Left ventricle myocardium inferior (tissue), 1 donor: ENCODE measurements at regions not wholly inside any gene's neighbourhood (a gene's known extent, or its start where the extent isn't known, plus 50 kb on each side); places are given as distances from the start of the nearest gene placed in this dataset.

Source experiments
- DNase-seq: peaks from one replicate; pipeline ENCODE4 v3.0.0-alpha.2; 2020
- H3K27ac ChIP-seq: fragments of 200-600 bp; replicated peaks from 2 replicates; pipeline ENCODE4 v1.8.0; 2021
- H3K27me3 ChIP-seq: fragments of 200-600 bp; 2 replicates; pipeline ENCODE4 v1.8.0; 2021; ENCODE audit warnings: low read depth
- H3K36me3 ChIP-seq: fragments of 200-600 bp; 2 replicates; pipeline ENCODE4 v1.8.0; 2021
- H3K4me1 ChIP-seq: fragments of 200-600 bp; 2 replicates; pipeline ENCODE4 v1.8.0; 2021
- H3K4me3 ChIP-seq: fragments of 200-600 bp; 2 replicates; pipeline ENCODE4 v1.8.0; 2021; ENCODE audit warnings: mild to moderate bottlenecking, moderate library complexity
- H3K9me3 ChIP-seq: fragments of 200-600 bp; replicated peaks from 2 replicates; pipeline ENCODE4 v1.8.0; 2021
- intact Hi-C: fragments of 100-400 bp; cut with micrococcal nuclease; formaldehyde crosslinking; loops from one replicate; pipeline ENCODE4 v1.11.0; 2022
- TF ChIP-seq, protein P1 (sequence below): fragments of 200-600 bp; IDR thresholded peaks from 2 replicates; pipeline ENCODE4 v1.8.0; 2021; ENCODE audit warnings: antibody characterized with exemption, mild to moderate bottlenecking, borderline replicate concordance
- donor health status: DM: no; HTN: yes; CAD: no; lungs with severe emphysema.

DNA sequence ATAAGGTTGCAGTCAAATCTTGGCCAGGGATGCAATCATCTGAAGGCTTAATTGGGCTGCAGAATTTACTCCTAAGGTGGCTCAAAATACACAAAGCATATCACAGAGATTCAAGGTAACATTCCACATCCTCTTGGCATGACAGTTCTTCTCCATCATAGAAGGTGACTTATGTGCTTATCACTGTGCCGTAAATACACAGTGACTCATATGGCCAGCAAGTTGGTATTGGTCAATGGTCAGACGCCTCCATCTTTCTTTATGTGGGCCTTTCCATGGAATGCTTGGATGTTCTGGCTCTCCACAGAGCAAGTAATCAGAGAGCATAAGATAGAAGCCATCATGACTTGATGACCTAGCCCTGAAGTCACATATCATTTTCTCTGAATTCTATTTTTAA, 168.8 kb upstream of the ST8SIA2 start:
- DNase-seq: no peak
- Histone ChIP-seq H3K36me3 (no peaks in the 10 kb centered on the region), H3K9me3 (peaks cover 11% of the 10 kb centered on the region), H3K27me3 (no peaks in the 10 kb centered on the region), H3K27ac (no peak overlapping the region), H3K4me1 (no peaks in the 10 kb centered on the region), H3K4me3 (no peak overlapping the region)
- TF ChIP-seq, protein P1, sequence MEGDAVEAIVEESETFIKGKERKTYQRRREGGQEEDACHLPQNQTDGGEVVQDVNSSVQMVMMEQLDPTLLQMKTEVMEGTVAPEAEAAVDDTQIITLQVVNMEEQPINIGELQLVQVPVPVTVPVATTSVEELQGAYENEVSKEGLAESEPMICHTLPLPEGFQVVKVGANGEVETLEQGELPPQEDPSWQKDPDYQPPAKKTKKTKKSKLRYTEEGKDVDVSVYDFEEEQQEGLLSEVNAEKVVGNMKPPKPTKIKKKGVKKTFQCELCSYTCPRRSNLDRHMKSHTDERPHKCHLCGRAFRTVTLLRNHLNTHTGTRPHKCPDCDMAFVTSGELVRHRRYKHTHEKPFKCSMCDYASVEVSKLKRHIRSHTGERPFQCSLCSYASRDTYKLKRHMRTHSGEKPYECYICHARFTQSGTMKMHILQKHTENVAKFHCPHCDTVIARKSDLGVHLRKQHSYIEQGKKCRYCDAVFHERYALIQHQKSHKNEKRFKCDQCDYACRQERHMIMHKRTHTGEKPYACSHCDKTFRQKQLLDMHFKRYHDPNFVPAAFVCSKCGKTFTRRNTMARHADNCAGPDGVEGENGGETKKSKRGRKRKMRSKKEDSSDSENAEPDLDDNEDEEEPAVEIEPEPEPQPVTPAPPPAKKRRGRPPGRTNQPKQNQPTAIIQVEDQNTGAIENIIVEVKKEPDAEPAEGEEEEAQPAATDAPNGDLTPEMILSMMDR: no peak
- intact Hi-C loops: loop anchor here (5.0 kb wide), 1 partner anchor 128 kb away; no protein-coding TSS in a partner anchor

DNA sequence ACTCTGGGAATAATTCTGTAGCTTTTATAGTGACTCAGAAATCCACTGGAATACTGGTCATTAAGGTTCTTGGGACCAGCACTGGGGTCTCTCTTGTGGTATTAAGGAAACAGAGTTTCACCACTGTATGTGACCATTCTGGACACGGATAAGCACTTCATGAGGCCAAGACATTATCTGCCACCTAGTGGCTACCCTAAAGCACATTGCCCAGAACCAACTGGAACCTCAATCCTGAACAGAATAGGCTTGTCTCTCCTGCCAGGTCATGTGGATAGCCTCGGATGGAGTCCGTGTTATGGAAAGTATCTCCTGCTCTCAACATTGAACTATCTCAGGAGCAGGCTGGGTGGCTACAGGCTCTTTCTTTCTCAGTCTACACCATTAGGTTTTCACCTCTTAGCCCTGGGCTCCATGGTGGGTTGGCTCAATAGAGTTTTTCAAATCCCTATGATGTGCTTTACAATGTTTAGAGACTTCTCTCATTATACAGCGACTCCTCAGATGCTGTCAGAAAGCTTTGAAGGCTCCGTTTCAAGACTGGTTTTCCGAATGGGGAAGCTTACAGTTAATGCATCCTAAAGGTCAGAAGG, 167.6 kb upstream of the ST8SIA2 start:
- H3K4me1 ChIP-seq: no peaks in the 10 kb centered on the region
- no peaks in the 10 kb centered on the region for H3K36me3 ChIP-seq
- no peak for DNase-seq
- H3K27ac ChIP-seq: no peak overlapping the region
- H3K4me3 ChIP-seq: no peak overlapping the region
- peaks cover 11% of the 10 kb centered on the region for H3K9me3 ChIP-seq
- TF ChIP-seq, protein P1: peak; percentile 68
- intact Hi-C loops: loop anchor here (5.0 kb wide), 1 partner anchor 129 kb away; no protein-coding TSS in a partner anchor
- no peaks in the 10 kb centered on the region for H3K27me3 ChIP-seq

DNA sequence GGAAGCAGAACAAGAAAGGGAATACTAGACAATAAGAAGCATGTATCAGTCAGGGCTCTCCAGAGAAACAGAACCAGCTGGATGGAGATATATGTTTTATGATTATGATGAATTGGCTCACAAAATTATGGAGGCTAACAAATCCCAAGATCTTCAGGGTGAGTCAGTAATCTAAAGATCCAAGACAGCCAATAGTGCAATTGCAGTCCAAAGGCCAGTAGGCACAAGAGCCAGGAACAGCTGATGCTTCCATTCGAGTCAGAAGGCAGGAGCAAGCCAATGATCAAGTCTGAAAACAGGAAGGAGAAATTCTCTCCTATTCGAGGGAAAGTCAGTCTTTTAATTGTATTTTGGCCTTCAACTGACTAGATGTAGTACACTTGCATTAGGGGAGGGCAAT, 164.9 kb upstream of the ST8SIA2 start:
- TF ChIP-seq, protein P1: no peak
- DNase-seq: no peak
- peaks cover 3% of the 10 kb centered on the region for H3K9me3 ChIP-seq
- H3K36me3 ChIP-seq: no peaks in the 10 kb centered on the region
- no peak overlapping the region for H3K4me3 ChIP-seq
- H3K27ac ChIP-seq: no peak overlapping the region
- H3K27me3 ChIP-seq: peaks cover 22% of the 10 kb centered on the region
- intact Hi-C loops: loop anchor here (5.0 kb wide), 1 partner anchor 132 kb away; no protein-coding TSS in a partner anchor
- no peaks in the 10 kb centered on the region for H3K4me1 ChIP-seq

DNA sequence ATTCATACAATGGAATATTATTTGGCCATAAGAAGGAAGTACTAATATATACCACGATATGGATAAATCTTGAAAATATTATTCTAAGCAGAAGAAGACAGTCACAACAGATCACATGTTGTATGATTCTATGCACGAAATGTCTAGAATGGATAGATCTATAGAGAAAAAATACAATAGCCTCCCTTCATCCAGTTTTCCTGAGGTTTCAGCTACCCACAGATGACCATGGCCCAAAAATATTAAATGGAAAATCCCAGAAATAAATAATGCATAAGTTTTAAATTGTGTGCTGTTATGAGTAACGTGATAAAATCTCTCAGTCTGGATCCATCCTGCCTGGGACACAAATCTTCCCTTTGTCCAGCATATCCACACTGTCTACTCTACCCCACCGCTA, 162.2 kb upstream of the ST8SIA2 start:
- H3K36me3 ChIP-seq: no peaks in the 10 kb centered on the region
- peaks cover 17% of the 10 kb centered on the region for H3K9me3 ChIP-seq
- no peak overlapping the region for H3K4me3 ChIP-seq
- no peak overlapping the region for H3K27ac ChIP-seq
- DNase-seq: no peak
- H3K4me1 ChIP-seq: no peaks in the 10 kb centered on the region
- peaks cover 23% of the 10 kb centered on the region for H3K27me3 ChIP-seq
- TF ChIP-seq, protein P1: no peak
- intact Hi-C loops: no loop called here

DNA sequence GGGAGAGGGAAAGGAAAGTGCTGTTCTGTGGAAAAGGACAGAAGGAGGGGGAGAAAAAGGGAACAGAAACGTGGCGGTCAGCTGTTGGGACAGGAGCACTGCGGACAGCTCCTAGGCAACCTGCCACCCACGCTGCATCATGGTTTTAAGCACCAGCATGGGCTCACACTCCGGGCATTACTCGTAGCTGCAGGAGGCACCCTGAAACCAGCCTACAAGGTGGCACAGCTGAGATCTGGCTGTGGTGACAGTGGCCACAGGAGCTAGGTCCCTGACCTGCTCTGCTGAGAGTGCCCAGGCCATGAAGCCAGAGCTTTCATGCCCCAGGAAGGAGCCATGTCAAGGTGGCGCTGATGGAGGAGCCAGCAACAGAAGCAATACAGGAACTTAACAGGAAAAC, 161.4 kb upstream of the ST8SIA2 start:
- no peak overlapping the region for H3K4me3 ChIP-seq
- no peaks in the 10 kb centered on the region for H3K4me1 ChIP-seq
- TF ChIP-seq, protein P1: no peak
- intact Hi-C loops: no loop called here
- peaks cover 23% of the 10 kb centered on the region for H3K27me3 ChIP-seq
- no peaks in the 10 kb centered on the region for H3K36me3 ChIP-seq
- DNase-seq: no peak
- no peak overlapping the region for H3K27ac ChIP-seq
- peaks cover 17% of the 10 kb centered on the region for H3K9me3 ChIP-seq
